Islet precursor cell (in vitro differentiated cells): ENCODE measurements at regions not wholly inside any gene's neighbourhood (a gene's known extent, or its start where the extent isn't known, plus 50 kb on each side); places are given as distances from the start of the nearest gene placed in this dataset.

ENCODE experiments used
- DNase-seq: peaks from one replicate; pipeline ENCODE4 v3.0.0-alpha.2; 2018

DNA sequence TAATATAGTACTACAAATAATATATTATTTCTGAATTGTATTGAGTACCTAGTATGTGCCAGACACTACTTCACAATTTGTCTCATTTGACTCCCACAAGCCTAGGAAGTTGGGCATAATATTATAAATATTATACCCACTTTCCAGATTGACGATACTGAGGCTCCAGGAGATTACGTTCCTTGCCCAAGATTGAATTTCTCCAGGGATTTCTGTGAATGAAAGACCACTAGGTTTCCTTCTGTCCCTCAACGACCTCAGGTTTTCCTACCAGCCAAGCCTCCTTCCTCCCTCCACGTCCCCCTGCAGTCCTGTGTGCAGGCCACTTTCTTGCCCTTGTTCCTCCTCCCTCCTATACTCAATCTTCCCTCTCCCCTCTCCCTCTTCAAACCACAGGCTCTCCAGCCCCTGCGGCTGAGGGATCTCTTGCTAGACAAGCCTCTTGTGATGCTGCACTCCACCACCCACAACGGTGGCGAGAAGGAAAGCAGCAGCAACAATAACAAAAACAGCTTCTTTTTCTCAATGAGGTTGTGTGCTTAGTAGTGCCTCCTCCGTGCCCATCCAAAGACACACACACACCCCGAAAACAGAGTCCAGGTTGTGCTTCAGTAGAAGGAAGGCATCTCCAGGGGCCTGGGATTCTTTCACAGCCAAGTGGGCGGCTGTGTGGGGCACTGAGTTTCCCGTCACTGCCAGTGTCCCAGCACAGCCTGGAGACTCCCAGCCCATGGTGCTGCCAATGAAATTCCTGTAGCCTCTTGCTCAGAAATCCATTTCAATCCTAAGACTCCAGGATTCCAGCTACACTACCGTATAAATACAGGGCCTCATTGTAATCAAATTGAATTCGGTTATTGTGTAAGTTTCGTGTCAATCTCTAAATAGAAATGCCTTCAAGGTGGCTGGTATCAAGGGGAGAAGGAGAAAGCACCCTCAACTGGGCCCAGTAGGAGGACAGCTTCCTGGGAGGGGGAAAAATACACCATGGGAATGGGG is 94.4 kb downstream of the NCR2 start:
- DNase-seq = no peak

DNA sequence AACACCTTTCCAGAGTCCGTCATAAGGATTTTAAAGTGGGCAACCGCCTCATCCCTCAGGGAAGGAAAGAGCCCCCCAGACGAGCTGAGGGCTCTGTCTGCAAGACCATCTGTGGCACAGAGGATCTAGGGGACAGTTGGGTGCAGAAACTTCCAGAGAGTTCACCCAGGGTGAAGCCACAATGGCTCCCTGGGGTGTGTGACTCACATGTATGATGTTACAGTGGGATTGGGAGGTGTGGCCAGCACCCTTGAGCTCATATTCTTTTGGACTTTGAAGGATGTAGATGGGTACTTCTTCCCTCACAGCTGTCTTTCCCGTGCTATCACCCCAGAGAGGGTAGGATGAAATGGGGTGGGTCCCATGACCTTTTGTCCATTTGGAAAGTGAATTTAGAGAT is 95.5 kb downstream of the NCR2 start:
- DNase-seq = no peak

GRCh38 chr6:41432280-41432679 is 96.9 kb downstream of the NCR2 start:
- DNase-seq = no peak

GRCh38 chr6:41434803-41435481 is 99.5 kb downstream of the NCR2 start:
- DNase-seq = no peak

- no peak for DNase-seq
Observed at GRCh38 chr6:41437604-41438003, 102.2 kb downstream of the NCR2 start.

- DNase-seq = no peak
Observed at GRCh38 chr6:41438746-41439145, 103.3 kb downstream of the NCR2 start.

GRCh38 chr6:41439524-41440418 is 104.4 kb downstream of the NCR2 start:
- no peak for DNase-seq

- no peak for DNase-seq
Observed at GRCh38 chr6:41440958-41441357, 105.2 kb upstream of the FOXP4 start.

DNA sequence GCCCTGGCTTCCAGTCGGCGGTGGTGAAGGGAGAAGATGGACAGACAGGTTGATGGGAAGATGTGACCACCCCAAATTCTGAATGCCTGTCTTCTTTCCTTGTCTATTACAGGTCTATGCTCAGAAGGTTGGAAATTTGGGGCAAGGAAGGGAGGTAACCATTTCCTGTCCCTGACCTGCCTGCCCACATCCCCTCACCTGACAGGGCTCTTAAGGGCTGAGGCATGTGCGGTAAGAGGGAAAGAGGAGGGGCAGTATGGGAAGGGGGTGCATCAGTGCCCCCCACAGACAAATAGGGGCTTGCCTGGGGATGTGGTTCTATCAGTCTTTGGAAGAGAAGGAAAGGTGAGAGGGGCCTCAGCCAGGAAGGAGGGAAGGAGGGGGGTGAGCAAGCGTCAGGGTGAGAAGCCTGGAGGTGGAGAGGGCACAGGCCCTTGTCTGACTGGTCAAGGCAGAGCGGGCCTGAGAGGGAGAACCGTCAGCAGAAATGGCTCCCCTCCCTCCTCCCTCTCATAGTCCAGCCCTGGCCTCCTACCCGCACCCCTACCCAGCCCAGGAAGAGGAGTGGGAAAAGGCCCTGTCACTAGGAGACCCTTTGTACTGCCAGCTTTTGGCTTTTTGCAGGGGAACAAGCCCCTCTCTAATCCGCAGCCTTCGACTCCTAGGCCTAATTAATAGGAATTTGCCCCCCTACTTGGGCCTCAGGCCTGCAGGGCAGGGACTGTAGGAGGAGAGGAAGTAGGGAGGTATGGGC is 104.4 kb upstream of the FOXP4 start:
- DNase-seq = peak; percentile 52

GRCh38 chr6:41442352-41442672 is 103.9 kb upstream of the FOXP4 start:
- no peak for DNase-seq

DNA sequence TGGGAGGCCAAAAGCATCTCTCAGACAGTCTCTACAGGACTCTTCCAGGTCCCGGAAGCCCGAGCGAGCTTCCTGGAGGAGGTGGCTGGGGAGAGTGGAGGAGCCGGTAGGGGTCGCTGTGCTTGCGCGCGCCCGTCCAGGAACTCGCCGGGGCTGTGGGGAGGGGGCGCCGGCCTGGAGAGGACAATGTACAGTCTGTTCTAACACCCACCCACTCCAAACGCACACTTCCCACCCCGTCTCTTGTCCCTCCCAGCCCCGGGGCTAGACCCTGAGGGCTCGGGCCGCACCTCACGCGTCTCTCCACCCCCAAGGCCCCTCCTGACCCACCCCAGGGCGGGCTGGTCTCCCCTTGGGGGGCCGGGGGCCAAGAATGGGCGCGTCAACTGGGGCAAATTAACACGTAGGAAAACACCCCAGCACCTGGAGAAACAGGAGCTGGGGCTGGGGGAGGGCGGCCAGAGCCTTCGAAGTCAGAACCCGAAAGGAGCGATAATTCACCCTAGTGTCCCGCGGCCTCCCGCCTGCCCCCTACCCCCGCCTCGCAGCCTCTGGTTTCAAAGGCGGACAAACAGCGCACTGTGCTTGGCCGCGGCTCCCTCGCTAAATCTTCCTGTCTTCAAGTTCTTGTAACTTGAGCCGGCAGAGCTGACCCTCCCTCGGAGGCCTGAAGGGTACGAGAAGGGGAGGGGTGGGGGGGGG is 103.2 kb upstream of the FOXP4 start:
- peak; percentile 94 for DNase-seq

DNA sequence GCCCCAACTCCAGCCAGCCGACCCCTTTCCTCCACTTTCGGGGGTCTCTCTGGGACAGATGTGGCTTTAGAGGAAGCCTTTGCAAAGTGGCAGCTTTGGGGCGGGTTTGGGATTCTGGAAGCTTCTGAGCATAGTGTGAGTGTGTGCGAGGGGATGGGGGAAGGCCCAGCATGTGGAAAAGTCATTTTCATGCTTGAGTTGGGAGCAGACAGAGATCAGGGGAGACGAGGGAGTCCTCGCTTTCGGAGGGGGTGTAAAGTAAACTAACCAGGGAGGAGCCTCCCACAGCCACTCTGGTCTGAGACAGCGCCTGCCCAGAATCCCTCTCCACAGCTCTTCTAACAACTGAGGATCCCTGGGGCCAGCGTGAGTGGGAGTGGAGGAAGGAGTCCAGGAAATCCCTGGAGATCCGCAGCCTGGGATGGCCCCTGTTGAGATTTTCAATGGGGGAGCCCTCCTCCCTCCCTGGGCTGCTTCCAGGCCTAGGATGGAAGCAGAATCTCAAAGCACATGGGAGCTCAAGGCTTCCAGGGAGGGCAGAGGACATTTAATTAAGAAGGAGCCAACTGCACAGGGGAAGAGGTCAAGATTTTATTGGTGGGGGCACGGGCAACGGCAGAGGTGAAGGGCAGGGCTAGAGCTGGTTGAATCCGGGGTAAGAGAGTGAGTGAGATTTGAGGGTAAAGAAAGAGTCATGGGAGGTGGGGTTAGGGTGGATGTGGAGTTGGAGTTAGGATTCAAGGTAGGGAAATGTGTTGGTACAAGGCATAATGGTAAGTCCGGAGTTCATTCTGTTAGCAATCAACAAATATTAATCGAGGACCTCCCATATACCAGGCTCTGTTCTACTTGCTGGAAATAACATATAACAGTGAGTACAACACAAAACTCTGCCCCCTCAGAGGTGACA is 102.3 kb upstream of the FOXP4 start:
- no peak for DNase-seq

DNA sequence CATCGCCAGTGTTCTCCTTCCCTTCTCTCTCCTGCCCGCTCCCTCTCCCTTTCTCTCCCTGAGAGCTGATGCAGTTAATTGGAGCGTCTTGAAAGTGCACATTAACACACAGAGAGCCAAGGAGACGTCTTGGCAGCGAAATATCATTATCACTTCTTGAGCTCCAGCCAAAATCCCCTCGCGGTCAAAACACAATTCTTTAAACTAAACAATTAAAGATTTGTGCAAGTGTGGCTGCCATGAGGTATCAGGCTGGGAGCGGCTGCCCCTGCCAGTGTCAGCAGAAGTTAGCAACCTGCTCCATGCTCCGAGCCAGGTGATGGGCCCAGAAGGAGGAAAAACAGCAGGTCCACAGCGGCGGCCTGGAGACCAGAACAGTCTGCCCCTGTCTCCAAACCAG is 100.9 kb upstream of the FOXP4 start:
- DNase-seq = no peak

GRCh38 chr6:41446132-41446531 is 100.0 kb upstream of the FOXP4 start:
- no peak for DNase-seq

DNA sequence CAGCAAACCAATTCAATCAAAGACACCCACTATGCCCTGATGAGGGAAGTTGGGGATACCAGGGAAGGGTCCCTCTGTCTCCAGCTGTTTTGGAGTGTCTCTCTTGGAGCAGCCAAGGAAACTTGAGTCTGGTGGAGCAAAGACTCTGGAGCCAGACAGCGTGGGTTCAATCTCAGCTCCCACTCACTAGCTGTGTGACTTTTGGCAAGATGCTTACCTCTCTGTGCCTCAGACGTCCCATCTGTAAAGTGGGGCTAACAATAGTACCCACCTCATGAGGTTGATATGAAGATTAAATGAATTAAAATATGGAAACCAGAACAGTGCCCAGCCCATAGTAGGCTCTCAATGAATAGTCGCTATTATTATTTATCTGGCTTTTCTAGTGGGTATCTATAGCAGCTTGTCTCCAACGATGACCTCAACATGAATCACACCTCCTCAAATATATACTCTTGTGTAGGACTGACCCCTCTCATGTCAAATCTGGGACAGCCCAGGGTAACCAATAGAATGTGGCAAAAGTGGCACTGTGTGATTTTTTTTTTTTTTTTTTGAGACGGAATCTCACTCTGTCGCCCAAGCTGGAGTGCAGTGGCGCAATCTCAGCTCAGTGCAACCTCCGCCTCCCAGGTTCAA is 99.2 kb upstream of the FOXP4 start:
- no peak for DNase-seq

GRCh38 chr6:41448256-41448655 is 97.9 kb upstream of the FOXP4 start:
- no peak for DNase-seq

- DNase-seq = no peak
Observed at GRCh38 chr6:41449399-41450245, 96.6 kb upstream of the FOXP4 start.

- DNase-seq = no peak
Observed at GRCh38 chr6:41450581-41450980, 95.6 kb upstream of the FOXP4 start.

GRCh38 chr6:41451039-41451438 is 95.1 kb upstream of the FOXP4 start:
- no peak for DNase-seq
